GM23248 (cell line): ENCODE measurements at regions not wholly inside any gene's neighbourhood (a gene's known extent, or its start where the extent isn't known, plus 50 kb on each side); places are given as distances from the start of the nearest gene placed in this dataset.

Experiments
- DNase-seq: peaks from one replicate; pipeline ENCODE4 v3.0.0-alpha.2; 2015
- H2AFZ ChIP-seq: fragments of 200-600 bp; sonication (generic); 2 replicates; pipeline ENCODE4 v1.6.1; 2016; ENCODE audit warnings: antibody characterized with exemption
- H3F3A ChIP-seq: fragments of 200-600 bp; sonication (generic); 2 replicates; pipeline ENCODE4 v1.6.1; 2016; ENCODE audit warnings: mild to moderate bottlenecking, antibody characterized with exemption, mixed run types; ENCODE audit not compliant: insufficient read depth
- H3K27ac ChIP-seq: fragments of 200-600 bp; sonication (generic); 2 replicates; pipeline ENCODE4 v1.5.1; 2016; ENCODE audit warnings: mild to moderate bottlenecking
- H3K27me3 ChIP-seq: fragments of 200-600 bp; sonication (generic); replicated peaks from 2 replicates; pipeline ENCODE4 v1.6.1; 2016; ENCODE audit warnings: mild to moderate bottlenecking; ENCODE audit not compliant: insufficient read depth
- H3K36me3 ChIP-seq: fragments of 200-600 bp; sonication (generic); 2 replicates; pipeline ENCODE4 v1.6.1; 2016; ENCODE audit warnings: low read depth, mild to moderate bottlenecking
- H3K4me1 ChIP-seq: fragments of 200-600 bp; sonication (generic); 2 replicates; pipeline ENCODE4 v1.6.1; 2016; ENCODE audit warnings: mild to moderate bottlenecking; ENCODE audit not compliant: insufficient read depth
- H3K4me2 ChIP-seq: fragments of 200-600 bp; sonication (generic); one replicate; pipeline ENCODE4 v1.6.1; 2016; ENCODE audit warnings: mild to moderate bottlenecking; ENCODE audit not compliant: unreplicated experiment
- H3K4me3 ChIP-seq: fragments of 200-600 bp; sonication (generic); 2 replicates; pipeline ENCODE4 v1.5.1; 2016; ENCODE audit warnings: mild to moderate bottlenecking
- H3K79me2 ChIP-seq: fragments of 200-600 bp; sonication (generic); 2 replicates; pipeline ENCODE4 v1.6.1; 2016; ENCODE audit warnings: mild to moderate bottlenecking; ENCODE audit not compliant: insufficient read depth
- H3K9ac ChIP-seq: fragments of 200-600 bp; sonication (generic); 2 replicates; pipeline ENCODE4 v1.6.1; 2016; ENCODE audit warnings: mild to moderate bottlenecking
- H3K9me2 ChIP-seq: fragments of 200-600 bp; sonication (generic); 2 replicates; pipeline ENCODE4 v1.6.1; 2016; ENCODE audit warnings: mixed run types, mild to moderate bottlenecking, moderate library complexity; ENCODE audit not compliant: insufficient read depth
- H3K9me3 ChIP-seq: fragments of 200-600 bp; sonication (generic); one replicate; pipeline ENCODE4 v1.6.1; 2017; ENCODE audit warnings: low read depth
- H4K20me1 ChIP-seq: fragments of 200-600 bp; sonication (generic); 2 replicates; pipeline ENCODE4 v1.6.0; 2016; ENCODE audit not compliant: insufficient read depth
- EZH2 ChIP-seq: fragments of 200-600 bp; sonication (generic); IDR thresholded peaks from 2 replicates; pipeline ENCODE4 v1.6.1; 2018; ENCODE audit warnings: antibody characterized with exemption, mild to moderate bottlenecking; ENCODE audit not compliant: insufficient read depth, poor library complexity, severe bottlenecking
- EZH2phosphoT487 ChIP-seq: fragments of 200-600 bp; sonication (generic); IDR thresholded peaks from 2 replicates; pipeline ENCODE4 v1.6.1; 2018; ENCODE audit warnings: antibody characterized with exemption, moderate library complexity, mild to moderate bottlenecking, low read depth; ENCODE audit not compliant: insufficient read depth
- WGBS, 2 experiments: methylation state at CpG; one replicate each; pipeline ENCODE4 v1.1.6; 2015 to 2017; ENCODE audit warnings: low lambda C conversion rate in 2 of 2, low coverage in 1 of 2; ENCODE audit errors: missing lambda C conversion rate in 2 of 2; 5-methylcytosine and 5-hydroxymethylcytosine counted together
- in situ Hi-C: fragments of 300-500 bp; cut with MboI; formaldehyde crosslinking; loops from 2 replicates; pipeline ENCODE4 v1.15.0; 2020

GRCh38 chr16:62585041-62585545, 548.9 kb upstream of the CDH8 start:
- Histone ChIP-seq H3K79me2 (no peaks in the 10 kb centered on the region), H3K27me3 (no peaks in the 10 kb centered on the region), H3K4me2 (no peak overlapping the region), H4K20me1 (no peaks in the 10 kb centered on the region), H3K36me3 (no peaks in the 10 kb centered on the region), H3K27ac (no peak overlapping the region), H3F3A (no peaks in the 10 kb centered on the region), H3K9me3 (no peaks in the 10 kb centered on the region), H2AFZ (no peak overlapping the region), H3K4me3 (no peak overlapping the region), H3K4me1 (no peaks in the 10 kb centered on the region), H3K9me2 (no peaks in the 10 kb centered on the region), H3K9ac (no peak overlapping the region)
- DNase-seq: no peak
- in situ Hi-C loops: no loop called here
- TF ChIP-seq EZH2phosphoT487 (no peak), EZH2 (no peak)
- 28 to 42% methylated on average over 2 of the region's 2 CpGs for WGBS, 2 experiments

DNA sequence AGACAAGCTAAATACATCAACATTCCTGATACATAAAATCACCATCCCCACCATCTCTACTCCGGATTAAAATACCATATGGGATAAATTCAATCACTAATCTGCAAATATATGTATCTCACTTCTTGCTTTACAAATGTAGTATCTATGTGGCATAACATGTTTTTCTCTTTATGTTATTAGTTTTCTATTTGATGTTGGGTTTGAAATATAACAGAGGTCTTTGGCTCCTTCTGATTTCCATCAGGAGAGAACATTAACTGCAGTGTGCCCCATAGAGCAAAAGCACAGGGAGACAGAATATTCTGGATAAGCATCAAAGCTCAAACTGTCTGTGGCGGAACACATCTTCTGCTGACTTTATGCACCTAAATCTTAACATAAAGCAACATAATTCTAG, 547.2 kb upstream of the CDH8 start:
- TF ChIP-seq EZH2phosphoT487: no peak
- TF ChIP-seq EZH2: no peak
- Histone ChIP-seq H3K4me1 (no peaks in the 10 kb centered on the region), H3K27ac (no peak overlapping the region), H3K4me3 (no peak overlapping the region), H4K20me1 (no peaks in the 10 kb centered on the region), H3K9ac (no peak overlapping the region), H3K79me2 (no peaks in the 10 kb centered on the region), H3F3A (no peaks in the 10 kb centered on the region), H3K9me2 (no peaks in the 10 kb centered on the region), H3K36me3 (no peaks in the 10 kb centered on the region), H3K9me3 (no peaks in the 10 kb centered on the region), H3K27me3 (no peaks in the 10 kb centered on the region), H2AFZ (no peak overlapping the region), H3K4me2 (no peak overlapping the region)
- 16 to 24% methylated on average over 2 of the region's 2 CpGs for WGBS, 2 experiments
- in situ Hi-C loops: no loop called here
- no peak for DNase-seq

- Histone ChIP-seq H2AFZ (no peak overlapping the region), H3K9me3 (no peaks in the 10 kb centered on the region), H3F3A (no peaks in the 10 kb centered on the region), H3K79me2 (no peaks in the 10 kb centered on the region), H3K27ac (no peak overlapping the region), H3K9ac (no peak overlapping the region), H3K4me2 (no peak overlapping the region), H3K9me2 (no peaks in the 10 kb centered on the region), H3K4me1 (no peaks in the 10 kb centered on the region), H3K36me3 (no peaks in the 10 kb centered on the region), H4K20me1 (no peaks in the 10 kb centered on the region), H3K4me3 (no peak overlapping the region), H3K27me3 (no peaks in the 10 kb centered on the region)
- no peak for TF ChIP-seq EZH2phosphoT487
- TF ChIP-seq EZH2: no peak
- 33 to 36% methylated on average over 1 of the region's 1 CpG for WGBS, 2 experiments
- no peak for DNase-seq
- in situ Hi-C loops: no loop called here
Observed at GRCh38 chr16:62573466-62573865, 537.2 kb upstream of the CDH8 start.

DNA sequence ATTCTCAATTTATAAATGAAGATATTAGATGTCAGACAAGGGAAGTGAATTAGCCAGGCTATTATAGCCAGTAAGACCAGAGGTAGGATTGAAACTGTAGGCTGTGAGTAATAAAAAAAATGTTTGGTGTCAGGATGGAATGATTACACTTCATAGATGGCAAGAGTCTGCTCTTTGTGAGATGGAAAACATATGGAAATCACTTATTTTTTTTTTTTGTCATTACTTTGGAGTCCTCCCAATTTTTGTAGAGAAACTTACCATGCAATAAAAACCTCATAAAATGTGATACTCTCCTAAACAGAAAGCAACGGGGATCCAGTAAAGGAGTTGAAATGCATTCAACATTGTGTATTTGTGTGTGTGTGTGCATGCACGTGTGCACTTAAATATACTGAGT, 532.7 kb upstream of the CDH8 start:
- no peak overlapping the region for H3K27ac ChIP-seq
- no peaks in the 10 kb centered on the region for H3K4me1 ChIP-seq
- no peaks in the 10 kb centered on the region for H3K79me2 ChIP-seq
- no peaks in the 10 kb centered on the region for H4K20me1 ChIP-seq
- H3K9ac ChIP-seq: no peak overlapping the region
- no peak overlapping the region for H3K4me2 ChIP-seq
- H3K4me3 ChIP-seq: no peak overlapping the region
- no peaks in the 10 kb centered on the region for H3K9me2 ChIP-seq
- no peaks in the 10 kb centered on the region for H3K36me3 ChIP-seq
- H2AFZ ChIP-seq: no peak overlapping the region
- WGBS, 2 experiments: 11 to 15% methylated on average over 2 of the region's 2 CpGs
- no peaks in the 10 kb centered on the region for H3K9me3 ChIP-seq
- DNase-seq: no peak
- TF ChIP-seq EZH2: no peak
- TF ChIP-seq EZH2phosphoT487: no peak
- no peaks in the 10 kb centered on the region for H3K27me3 ChIP-seq
- in situ Hi-C loops: no loop called here
- no peaks in the 10 kb centered on the region for H3F3A ChIP-seq

GRCh38 chr16:62565706-62566105, 529.5 kb upstream of the CDH8 start:
- no peak for DNase-seq
- Histone ChIP-seq H3K4me1 (no peaks in the 10 kb centered on the region), H3K27me3 (no peaks in the 10 kb centered on the region), H2AFZ (no peak overlapping the region), H3K27ac (no peak overlapping the region), H3K36me3 (no peaks in the 10 kb centered on the region), H3K9me3 (no peaks in the 10 kb centered on the region), H3K4me2 (no peak overlapping the region), H3K4me3 (no peak overlapping the region), H3K9ac (no peak overlapping the region), H3K9me2 (no peaks in the 10 kb centered on the region), H3K79me2 (no peaks in the 10 kb centered on the region), H4K20me1 (no peaks in the 10 kb centered on the region), H3F3A (no peaks in the 10 kb centered on the region)
- TF ChIP-seq EZH2 (no peak), EZH2phosphoT487 (no peak)
- 0 to 2% methylated on average over 1 of the region's 1 CpG for WGBS, 2 experiments
- in situ Hi-C loops: no loop called here
